RWPE2 (cell line): ENCODE measurements at regions not wholly inside any gene's neighbourhood (a gene's known extent, or its start where the extent isn't known, plus 50 kb on each side); places are given as distances from the start of the nearest gene placed in this dataset.

Experiments used
- ATAC-seq: fragments of 200-7000 bp; cut with Tn5 transposase; 3 replicates; pipeline ENCODE4 v1.9.1; 2021; ENCODE audit warnings: low read depth
- DNase-seq: peaks from one replicate; pipeline ENCODE4 v3.0.0-alpha.2; 2020; ENCODE audit warnings: low spot score
- H3K27ac ChIP-seq: fragments of 450-650 bp; 2 replicates; pipeline ENCODE4 v1.5.1; 2017; ENCODE audit warnings: mild to moderate bottlenecking; ENCODE audit not compliant: poor library complexity, severe bottlenecking
- H3K27me3 ChIP-seq: fragments of 250-450 bp; sonication (Bioruptor Pico); 2 replicates; pipeline ENCODE4 v1.5.1; 2021; ENCODE audit warnings: mild to moderate bottlenecking, moderate library complexity; ENCODE audit not compliant: insufficient read depth, poor library complexity, severe bottlenecking
- H3K36me3 ChIP-seq: fragments of 250-450 bp; sonication (Bioruptor Pico); 2 replicates; pipeline ENCODE4 v1.5.1; 2020; ENCODE audit warnings: low read depth, mild to moderate bottlenecking, moderate library complexity
- H3K4me1 ChIP-seq: fragments of 250-450 bp; sonication (Bioruptor Pico); 2 replicates; pipeline ENCODE4 v1.5.1; 2021; ENCODE audit warnings: mild to moderate bottlenecking, moderate library complexity; ENCODE audit not compliant: insufficient read depth, poor library complexity, severe bottlenecking
- H3K4me3 ChIP-seq: fragments of 250-450 bp; sonication (Bioruptor Pico); 2 replicates; pipeline ENCODE4 v1.5.1; 2021; ENCODE audit warnings: mild to moderate bottlenecking, moderate library complexity; ENCODE audit not compliant: severe bottlenecking
- H3K9me3 ChIP-seq: fragments of 250-450 bp; sonication (Bioruptor Pico); 2 replicates; pipeline ENCODE4 v1.5.1; 2021; ENCODE audit warnings: mild to moderate bottlenecking, moderate library complexity; ENCODE audit not compliant: severe bottlenecking
- CTCF ChIP-seq: fragments of 450-650 bp; IDR thresholded peaks from one replicate; pipeline ENCODE4 v1.5.1; 2017; ENCODE audit warnings: mild to moderate bottlenecking, moderate library complexity; ENCODE audit not compliant: poor library complexity, severe bottlenecking

GRCh38 chr9:1219284-1219683 is 169.1 kb downstream of the DMRT2 start:
- ATAC-seq, result no peak
- H3K9me3 ChIP-seq, result no peaks in the 10 kb centered on the region
- no peak for TF ChIP-seq CTCF
- no peaks in the 10 kb centered on the region for H3K36me3 ChIP-seq
- no peak for DNase-seq
- H3K27ac ChIP-seq, result no peak overlapping the region
- H3K4me1 ChIP-seq, result peaks cover 42% of the 10 kb centered on the region
- no peak overlapping the region for H3K4me3 ChIP-seq
- no peaks in the 10 kb centered on the region for H3K27me3 ChIP-seq

GRCh38 chr9:1221298-1221697 is 171.1 kb downstream of the DMRT2 start:
- H3K36me3 ChIP-seq, result no peaks in the 10 kb centered on the region
- no peak overlapping the region for H3K27ac ChIP-seq
- no peaks in the 10 kb centered on the region for H3K27me3 ChIP-seq
- peaks cover 37% of the 10 kb centered on the region for H3K4me1 ChIP-seq
- ATAC-seq, result no peak
- no peak overlapping the region for H3K4me3 ChIP-seq
- no peak for TF ChIP-seq CTCF
- DNase-seq, result no peak
- no peaks in the 10 kb centered on the region for H3K9me3 ChIP-seq

- peak overlapping the region; percentile 66 for H3K27ac ChIP-seq
- H3K36me3 ChIP-seq, result no peaks in the 10 kb centered on the region
- no peaks in the 10 kb centered on the region for H3K9me3 ChIP-seq
- ATAC-seq (peak; percentile 87), DNase-seq (no peak)
- peaks cover 24% of the 10 kb centered on the region for H3K4me1 ChIP-seq
- H3K27me3 ChIP-seq, result no peaks in the 10 kb centered on the region
- TF ChIP-seq CTCF, result no peak
- no peak overlapping the region for H3K4me3 ChIP-seq
Observed at GRCh38 chr9:1222511-1222910, 172.4 kb downstream of the DMRT2 start.

- peak; percentile 91 for ATAC-seq
- no peak for TF ChIP-seq CTCF
- H3K27me3 ChIP-seq, result no peaks in the 10 kb centered on the region
- H3K4me3 ChIP-seq, result no peak overlapping the region
- no peaks in the 10 kb centered on the region for H3K36me3 ChIP-seq
- peaks cover 32% of the 10 kb centered on the region for H3K4me1 ChIP-seq
- no peaks in the 10 kb centered on the region for H3K9me3 ChIP-seq
- DNase-seq, result no peak
- H3K27ac ChIP-seq, result peak overlapping the region; percentile 84
Observed at GRCh38 chr9:1231998-1232919, 182.1 kb downstream of the DMRT2 start.

- Histone ChIP-seq H3K9me3 (no peaks in the 10 kb centered on the region), H3K4me1 (peaks cover 32% of the 10 kb centered on the region), H3K4me3 (no peak overlapping the region), H3K27ac (peak overlapping the region; percentile 84), H3K36me3 (no peaks in the 10 kb centered on the region), H3K27me3 (no peaks in the 10 kb centered on the region)
- TF ChIP-seq CTCF, result no peak
- no peak for ATAC-seq
- DNase-seq, result no peak
Observed at GRCh38 chr9:1233568-1233967, 183.4 kb downstream of the DMRT2 start.
